HL-60 (cell line): ENCODE measurements at regions not wholly inside any gene's neighbourhood (a gene's known extent, or its start where the extent isn't known, plus 50 kb on each side); places are given as distances from the start of the nearest gene placed in this dataset.

ENCODE experiments used
- DNase-seq, 2 experiments: peaks; one replicate each; pipeline ENCODE4 v3.0.0-alpha.2; 2010 to 2020; ENCODE audit warnings: low read depth in 1 of 2, low spot score in 1 of 2
- H3K27ac ChIP-seq: fragments of 250-450 bp; sonication (Bioruptor Pico); replicated peaks from 2 replicates; pipeline ENCODE4 v1.5.1; 2020; ENCODE audit warnings: mild to moderate bottlenecking, moderate library complexity
- H3K27me3 ChIP-seq: fragments of 250-450 bp; sonication (Bioruptor Pico); 2 replicates; pipeline ENCODE4 v1.5.1; 2021; ENCODE audit warnings: mild to moderate bottlenecking, moderate library complexity; ENCODE audit not compliant: insufficient read depth, poor library complexity, severe bottlenecking
- H3K4me3 ChIP-seq: replicated peaks from 2 replicates; pipeline ENCODE4 v1.5.1; 2011; ENCODE audit warnings: mild to moderate bottlenecking, control low read depth, low read length; ENCODE audit not compliant: insufficient read depth
- CTCF ChIP-seq: IDR thresholded peaks from one replicate; pipeline ENCODE4 v1.5.1; 2011; ENCODE audit warnings: low read length, control low read depth, inconsistent platforms; ENCODE audit not compliant: insufficient read depth
- GABPA ChIP-seq: IDR thresholded peaks from 2 replicates; pipeline ENCODE4 v1.6.1; 2012; ENCODE audit warnings: low read depth
- POLR2AphosphoS5 ChIP-seq: IDR thresholded peaks from 2 replicates; pipeline ENCODE4 v1.6.1; 2012; ENCODE audit warnings: low read depth
- REST ChIP-seq: IDR thresholded peaks from 2 replicates; pipeline ENCODE4 v1.6.1; 2012; ENCODE audit warnings: low read depth; ENCODE audit not compliant: insufficient replicate concordance
- SPI1 ChIP-seq: IDR thresholded peaks from 2 replicates; pipeline ENCODE4 v1.6.1; 2012; ENCODE audit warnings: low read depth, mild to moderate bottlenecking, borderline replicate concordance

GRCh38 chr2:8288206-8288605 is 393.6 kb upstream of the ID2 start:
- Histone ChIP-seq H3K4me3 (no peak overlapping the region), H3K27me3 (no peaks in the 10 kb centered on the region), H3K27ac (no peak overlapping the region)
- no peak for DNase-seq
- TF ChIP-seq REST (no peak), POLR2AphosphoS5 (no peak), CTCF (no peak), SPI1 (no peak)

- TF ChIP-seq POLR2AphosphoS5 (no peak), CTCF (no peak), GABPA (no peak), SPI1 (no peak), REST (no peak)
- no peak overlapping the region for H3K4me3 ChIP-seq
- DNase-seq = no peak
Observed at GRCh38 chr2:8289111-8289510, 392.7 kb upstream of the ID2 start.

GRCh38 chr2:8290771-8291352 is 391.0 kb upstream of the ID2 start:
- no peak overlapping the region for H3K4me3 ChIP-seq
- H3K27ac ChIP-seq = no peak overlapping the region
- no peak for DNase-seq
- no peaks in the 10 kb centered on the region for H3K27me3 ChIP-seq
- TF ChIP-seq SPI1 = no peak
- no peak for TF ChIP-seq REST
- TF ChIP-seq POLR2AphosphoS5 = no peak
- TF ChIP-seq GABPA = no peak
- no peak for TF ChIP-seq CTCF

More at GRCh38 chr2:8289111-8289510, 392.7 kb upstream of the ID2 start:
- Histone ChIP-seq H3K27ac (no peak overlapping the region), H3K27me3 (no peaks in the 10 kb centered on the region)
